ENCODE measurements at regions not wholly inside any gene's neighbourhood (a gene's known extent, or its start where the extent isn't known, plus 50 kb on each side); places are given as distances from the start of the nearest gene placed in this dataset.

DNA sequence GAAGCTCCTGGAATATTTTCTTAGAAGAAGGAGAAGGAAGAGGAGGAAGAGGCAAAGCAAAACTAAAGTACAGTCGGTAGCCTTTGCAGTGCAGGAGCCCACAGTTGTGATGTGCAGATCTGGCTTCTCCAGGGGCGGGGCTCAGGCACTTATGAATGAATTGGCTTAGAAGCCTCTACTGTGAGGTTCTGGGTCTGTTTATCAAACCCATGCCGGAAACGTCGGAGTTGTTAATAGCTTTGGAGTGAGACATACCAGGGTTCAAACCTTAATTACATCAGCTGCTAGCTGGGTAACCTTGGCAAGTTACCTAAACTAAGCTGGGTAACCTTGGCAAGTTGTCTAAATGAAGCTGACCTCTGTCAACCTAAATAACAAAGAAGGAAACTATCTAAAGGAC is 89.3 kb upstream of the PITRM1 start:
- TF ChIP-seq CTCF (IDR thresholded peaks at IDR 0.05), result no peak
- TF ChIP-seq POLR2A (IDR thresholded peaks at IDR 0.05), result no peak
- no peak for DNase-seq
- no peaks in the 10 kb centered on the region for H3K36me3 ChIP-seq
- H3K4me3 ChIP-seq, result no peak overlapping the region
- H3K27me3 ChIP-seq, result no peaks in the 10 kb centered on the region
- H3K9me3 ChIP-seq, result no peaks in the 10 kb centered on the region
- intact Hi-C loops (cut with DNase I; ENCODE audit: low total_unique reads), result no loop called here
- no peaks in the 10 kb centered on the region for H3K4me1 ChIP-seq
- no peak overlapping the region for H3K27ac ChIP-seq

- Histone ChIP-seq H3K27ac (no peak overlapping the region), H3K4me1 (no peaks in the 10 kb centered on the region), H3K36me3 (no peaks in the 10 kb centered on the region), H3K4me3 (no peak overlapping the region), H3K27me3 (no peaks in the 10 kb centered on the region), H3K9me3 (no peaks in the 10 kb centered on the region)
- no peak for DNase-seq
- TF ChIP-seq POLR2A (IDR thresholded peaks at IDR 0.05) (no peak), CTCF (IDR thresholded peaks at IDR 0.05) (no peak)
- intact Hi-C loops (cut with DNase I; ENCODE audit: low total_unique reads), result no loop called here
Observed at GRCh38 chr10:3260066-3260834, 87.7 kb upstream of the PITRM1 start.

GRCh38 chr10:3259499-3259898 is 86.9 kb upstream of the PITRM1 start:
- DNase-seq, result no peak
- Histone ChIP-seq H3K4me3 (no peak overlapping the region), H3K27ac (no peak overlapping the region), H3K9me3 (no peaks in the 10 kb centered on the region), H3K4me1 (no peaks in the 10 kb centered on the region), H3K27me3 (no peaks in the 10 kb centered on the region), H3K36me3 (no peaks in the 10 kb centered on the region)
- TF ChIP-seq POLR2A (IDR thresholded peaks at IDR 0.05), result no peak
- TF ChIP-seq CTCF (IDR thresholded peaks at IDR 0.05), result no peak
- intact Hi-C loops (cut with DNase I; ENCODE audit: low total_unique reads), result no loop called here

DNA sequence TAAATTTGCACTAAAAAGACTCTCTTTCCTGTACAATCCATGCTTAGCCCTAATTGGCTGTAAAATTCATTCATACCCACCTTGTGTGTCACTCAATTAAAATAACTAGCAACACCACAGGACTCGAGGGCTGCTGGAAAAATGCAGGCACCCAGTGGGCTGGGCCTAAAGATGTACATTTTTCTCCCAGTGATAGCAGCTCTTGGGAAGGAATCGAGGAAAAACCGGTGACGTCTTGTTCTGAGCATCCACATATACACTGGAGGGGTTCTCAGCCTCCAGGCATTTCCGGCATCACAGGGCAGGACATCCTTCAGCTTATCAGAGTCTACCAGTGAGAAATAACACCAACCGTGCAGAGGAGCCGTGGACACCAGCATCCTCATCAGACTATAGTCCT is 85.8 kb upstream of the PITRM1 start:
- H3K27ac ChIP-seq, result no peak overlapping the region
- DNase-seq, result no peak
- H3K36me3 ChIP-seq, result no peaks in the 10 kb centered on the region
- no peaks in the 10 kb centered on the region for H3K27me3 ChIP-seq
- no peak for TF ChIP-seq POLR2A (IDR thresholded peaks at IDR 0.05)
- no peak for TF ChIP-seq CTCF (IDR thresholded peaks at IDR 0.05)
- no peaks in the 10 kb centered on the region for H3K9me3 ChIP-seq
- H3K4me1 ChIP-seq, result no peaks in the 10 kb centered on the region
- no peak overlapping the region for H3K4me3 ChIP-seq
- intact Hi-C loops (cut with DNase I; ENCODE audit: low total_unique reads), result no loop called here

GRCh38 chr10:3255616-3256015 is 83.0 kb upstream of the PITRM1 start:
- DNase-seq, result no peak
- H3K27ac ChIP-seq, result peak overlapping the region; percentile 1 to 63
- TF ChIP-seq POLR2A (IDR thresholded peaks at IDR 0.05) (no peak), CTCF (IDR thresholded peaks at IDR 0.05) (no peak)
- H3K9me3 ChIP-seq, result no peaks in the 10 kb centered on the region
- no peaks in the 10 kb centered on the region for H3K36me3 ChIP-seq
- no peak overlapping the region for H3K4me3 ChIP-seq
- intact Hi-C loops (cut with DNase I; ENCODE audit: low total_unique reads), result no loop called here
- H3K4me1 ChIP-seq, result no peaks in the 10 kb centered on the region
- no peaks in the 10 kb centered on the region for H3K27me3 ChIP-seq
